GM23338 (cell line): ENCODE measurements at regions not wholly inside any gene's neighbourhood (a gene's known extent, or its start where the extent isn't known, plus 50 kb on each side); places are given as distances from the start of the nearest gene placed in this dataset.

Experiments
- ATAC-seq: fragments of 200-7000 bp; cut with Tn5 transposase; 3 replicates; pipeline ENCODE4 v1.9.1; 2020
- DNase-seq: peaks from one replicate; pipeline ENCODE4 v3.0.0-alpha.2; 2015; ENCODE audit warnings: low spot score
- H2AFZ ChIP-seq: fragments of 200-600 bp; sonication (generic); 2 replicates; pipeline ENCODE4 v1.8.0; 2016; ENCODE audit warnings: antibody characterized with exemption, mild to moderate bottlenecking, moderate library complexity
- H3F3A ChIP-seq: fragments of 200-600 bp; sonication (generic); replicated peaks from 2 replicates; pipeline ENCODE4 v1.8.0; 2017; ENCODE audit warnings: antibody characterized with exemption, mixed run types, low read depth
- H3K27ac ChIP-seq: fragments of 200-600 bp; sonication (generic); 2 replicates; pipeline ENCODE4 v1.6.1; 2016; ENCODE audit warnings: low read depth
- H3K27me3 ChIP-seq: fragments of 200-600 bp; sonication (generic); 2 replicates; pipeline ENCODE4 v1.8.0; 2016; ENCODE audit warnings: mild to moderate bottlenecking, mixed run types, moderate library complexity; ENCODE audit not compliant: insufficient read depth
- H3K36me3 ChIP-seq: fragments of 200-600 bp; sonication (generic); 2 replicates; pipeline ENCODE4 v1.8.0; 2016; ENCODE audit warnings: mild to moderate bottlenecking; ENCODE audit not compliant: insufficient read depth
- H3K4me1 ChIP-seq: fragments of 200-600 bp; sonication (generic); 2 replicates; pipeline ENCODE4 v1.8.0; 2016; ENCODE audit warnings: mild to moderate bottlenecking, moderate library complexity; ENCODE audit not compliant: insufficient read depth
- H3K4me2 ChIP-seq: fragments of 200-600 bp; sonication (generic); 2 replicates; pipeline ENCODE4 v1.7.1; 2017; ENCODE audit warnings: mixed run types
- H3K4me3 ChIP-seq: fragments of 200-600 bp; sonication (generic); 2 replicates; pipeline ENCODE4 v1.6.1; 2016; ENCODE audit warnings: mixed run types
- H3K79me2 ChIP-seq: fragments of 200-600 bp; sonication (generic); replicated peaks from 2 replicates; pipeline ENCODE4 v1.8.0; 2017; ENCODE audit warnings: mild to moderate bottlenecking; ENCODE audit not compliant: insufficient read depth
- H3K9me2 ChIP-seq: fragments of 200-600 bp; sonication (generic); 2 replicates; pipeline ENCODE4 v1.8.0; 2017; ENCODE audit not compliant: insufficient read depth
- H4K20me1 ChIP-seq: fragments of 200-600 bp; sonication (generic); replicated peaks from 2 replicates; pipeline ENCODE4 v1.8.0; 2017; ENCODE audit warnings: mild to moderate bottlenecking; ENCODE audit not compliant: insufficient read depth
- H3K27ac Mint-ChIP-seq: 2 replicates; pipeline ENCODE4 v1.8.0; 2020; ENCODE audit warnings: inconsistent platforms, mild to moderate bottlenecking, moderate library complexity, mixed read lengths
- H3K27me3 Mint-ChIP-seq: 3 replicates; pipeline ENCODE4 v1.8.0; 2022; ENCODE audit warnings: low read depth, mild to moderate bottlenecking, moderate library complexity, mixed read lengths, inconsistent platforms; ENCODE audit not compliant: insufficient read depth, poor library complexity
- H3K36me3 Mint-ChIP-seq: 3 replicates; pipeline ENCODE4 v1.8.0; 2021; ENCODE audit warnings: low read depth, mild to moderate bottlenecking, inconsistent platforms, moderate library complexity, mixed read lengths
- H3K4me1 Mint-ChIP-seq: 3 replicates; pipeline ENCODE4 v1.8.0; 2020; ENCODE audit warnings: mild to moderate bottlenecking, inconsistent platforms, mixed read lengths
- H3K4me3 Mint-ChIP-seq: 3 replicates; pipeline ENCODE4 v1.8.0; 2021; ENCODE audit warnings: moderate library complexity, mild to moderate bottlenecking, inconsistent platforms, mixed read lengths
- H3K9me3 Mint-ChIP-seq: 3 replicates; pipeline ENCODE4 v1.8.0; 2020; ENCODE audit warnings: moderate library complexity, mild to moderate bottlenecking, inconsistent platforms, mixed read lengths
- CREB1 ChIP-seq: fragments of 250-450 bp; sonication (Bioruptor Pico); IDR thresholded peaks from 2 replicates; pipeline ENCODE4 v1.5.0; 2020; ENCODE audit warnings: low read depth, mild to moderate bottlenecking, moderate library complexity
- CTCF ChIP-seq, 2 experiments: fragments of 200-600 bp in 1 of 2; sonication (generic) in 1 of 2; conservative IDR thresholded peaks; 2 replicates each; pipeline versions ENCODE4 v1.5.1 to v1.6.1; 2016 to 2017; ENCODE audit warnings: antibody characterized with exemption in 2 of 2, low read depth in 2 of 2, mild to moderate bottlenecking in 2 of 2, moderate library complexity in 1 of 2
- ETS1 ChIP-seq: IDR thresholded peaks from 2 replicates; pipeline ENCODE4 v1.6.1; 2016; ENCODE audit warnings: antibody characterized with exemption
- EZH2 ChIP-seq: fragments of 200-600 bp; sonication (generic); IDR thresholded peaks from one replicate; pipeline ENCODE4 v1.8.0; 2017; ENCODE audit warnings: antibody characterized with exemption, mild to moderate bottlenecking, low read depth; ENCODE audit not compliant: unreplicated experiment
- EZH2phosphoT487 ChIP-seq: fragments of 200-600 bp; sonication (generic); IDR thresholded peaks from one replicate; pipeline ENCODE4 v1.8.1; 2018; ENCODE audit warnings: antibody characterized with exemption; ENCODE audit not compliant: unreplicated experiment
- JUNB ChIP-seq: IDR thresholded peaks from one replicate; pipeline ENCODE4 v1.6.1; 2016; ENCODE audit warnings: antibody characterized with exemption; ENCODE audit not compliant: unreplicated experiment
- NANOG ChIP-seq: IDR thresholded peaks from 2 replicates; pipeline ENCODE4 v1.6.1; 2016; ENCODE audit warnings: antibody characterized with exemption, borderline replicate concordance
- POLR2AphosphoS5 ChIP-seq: IDR thresholded peaks from 2 replicates; pipeline ENCODE4 v1.6.1; 2016; ENCODE audit warnings: antibody characterized with exemption, low read depth
- REST ChIP-seq: IDR thresholded peaks from one replicate; pipeline ENCODE4 v1.6.1; 2018; ENCODE audit warnings: antibody characterized with exemption; ENCODE audit not compliant: unreplicated experiment
- STAT1 ChIP-seq: IDR thresholded peaks from one replicate; pipeline ENCODE4 v1.6.1; 2016; ENCODE audit warnings: antibody characterized with exemption; ENCODE audit not compliant: unreplicated experiment
- ZNF114 ChIP-seq: fragments of 250-450 bp; sonication (Bioruptor Pico); IDR thresholded peaks from 2 replicates; pipeline ENCODE4 v1.5.0; 2020; ENCODE audit warnings: mild to moderate bottlenecking, moderate library complexity
- ZNF331 ChIP-seq: fragments of 250-450 bp; sonication (Bioruptor Pico); IDR thresholded peaks from 2 replicates; pipeline ENCODE4 v1.5.0; 2020; ENCODE audit warnings: low read depth, mild to moderate bottlenecking, moderate library complexity
- ZNF462 ChIP-seq: fragments of 250-450 bp; sonication (Bioruptor Pico); IDR thresholded peaks from 2 replicates; pipeline ENCODE4 v1.5.0; 2020; ENCODE audit warnings: mild to moderate bottlenecking, moderate library complexity

- ATAC-seq (no peak), DNase-seq (no peak)
- no peaks in the 10 kb centered on the region for H3K36me3 ChIP-seq
- H3K4me1 Mint-ChIP-seq: no peaks in the 10 kb centered on the region
- no peak overlapping the region for H2AFZ ChIP-seq
- TF ChIP-seq ETS1 (no peak), EZH2phosphoT487 (no peak), REST (no peak), CTCF (conservative IDR thresholded peaks at IDR 0.05; ENCODE audit: low read depth in 2 of 2) (no peak), CREB1 (CRISPR knock-in tag) (no peak), ZNF331 (no peak), STAT1 (no peak), EZH2 (no peak), POLR2AphosphoS5 (no peak), JUNB (no peak), NANOG (no peak), ZNF462 (CRISPR knock-in tag) (no peak), ZNF114 (CRISPR knock-in tag) (no peak)
- H3K4me1 ChIP-seq: no peaks in the 10 kb centered on the region
- H3K4me2 ChIP-seq: no peak overlapping the region
- no peaks in the 10 kb centered on the region for H3K79me2 ChIP-seq
- H3K9me3 Mint-ChIP-seq: no peaks in the 10 kb centered on the region
- H3K27ac ChIP-seq: no peak overlapping the region
- H3K27ac Mint-ChIP-seq: no peak overlapping the region; the same call in 1 of the 2 replicates
- no peaks in the 10 kb centered on the region for H3K36me3 Mint-ChIP-seq
- H3F3A ChIP-seq: no peaks in the 10 kb centered on the region
- H4K20me1 ChIP-seq: no peaks in the 10 kb centered on the region
- H3K9me2 ChIP-seq: no peaks in the 10 kb centered on the region
- no peak overlapping the region for H3K4me3 ChIP-seq
- H3K4me3 Mint-ChIP-seq: no peak overlapping the region
- no peaks in the 10 kb centered on the region for H3K27me3 Mint-ChIP-seq
- H3K27me3 ChIP-seq: no peaks in the 10 kb centered on the region
Measured at GRCh38 chr14:28565345-28565744, 201.2 kb upstream of the FOXG1 start.
